LNCAP (cell line): ENCODE measurements at regions not wholly inside any gene's neighbourhood (a gene's known extent, or its start where the extent isn't known, plus 50 kb on each side); places are given as distances from the start of the nearest gene placed in this dataset.

Source experiments
- TF ChIP-seq, protein P1 (sequence below): fragments of 450-650 bp; IDR thresholded peaks from 2 replicates; pipeline ENCODE4 v1.5.1; 2017; ENCODE audit warnings: mild to moderate bottlenecking

DNA sequence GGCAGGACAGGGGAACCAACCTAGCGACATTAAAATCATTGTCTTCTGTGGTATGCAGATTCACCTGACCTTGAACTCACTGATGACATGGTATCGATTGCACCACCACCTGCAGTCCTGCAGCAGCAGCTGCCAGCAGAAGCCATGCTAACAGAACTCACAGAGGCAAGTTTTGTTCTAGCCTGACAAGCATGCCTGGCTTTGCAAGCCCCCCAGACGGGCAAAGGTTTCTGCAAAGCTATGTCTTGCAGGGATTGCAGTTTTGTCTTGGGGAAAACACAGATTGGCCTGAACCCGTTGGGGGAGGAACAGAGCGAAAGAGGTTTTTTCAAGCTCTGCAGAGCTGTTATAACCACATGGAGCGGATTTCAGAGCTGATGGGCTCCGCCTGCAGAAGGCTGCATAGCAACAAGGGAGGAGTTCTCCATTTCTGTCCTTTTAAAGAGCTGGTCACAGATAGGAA is 221.0 kb downstream of the HIPK3 start:
- TF ChIP-seq, protein P1, sequence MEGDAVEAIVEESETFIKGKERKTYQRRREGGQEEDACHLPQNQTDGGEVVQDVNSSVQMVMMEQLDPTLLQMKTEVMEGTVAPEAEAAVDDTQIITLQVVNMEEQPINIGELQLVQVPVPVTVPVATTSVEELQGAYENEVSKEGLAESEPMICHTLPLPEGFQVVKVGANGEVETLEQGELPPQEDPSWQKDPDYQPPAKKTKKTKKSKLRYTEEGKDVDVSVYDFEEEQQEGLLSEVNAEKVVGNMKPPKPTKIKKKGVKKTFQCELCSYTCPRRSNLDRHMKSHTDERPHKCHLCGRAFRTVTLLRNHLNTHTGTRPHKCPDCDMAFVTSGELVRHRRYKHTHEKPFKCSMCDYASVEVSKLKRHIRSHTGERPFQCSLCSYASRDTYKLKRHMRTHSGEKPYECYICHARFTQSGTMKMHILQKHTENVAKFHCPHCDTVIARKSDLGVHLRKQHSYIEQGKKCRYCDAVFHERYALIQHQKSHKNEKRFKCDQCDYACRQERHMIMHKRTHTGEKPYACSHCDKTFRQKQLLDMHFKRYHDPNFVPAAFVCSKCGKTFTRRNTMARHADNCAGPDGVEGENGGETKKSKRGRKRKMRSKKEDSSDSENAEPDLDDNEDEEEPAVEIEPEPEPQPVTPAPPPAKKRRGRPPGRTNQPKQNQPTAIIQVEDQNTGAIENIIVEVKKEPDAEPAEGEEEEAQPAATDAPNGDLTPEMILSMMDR: no peak

DNA sequence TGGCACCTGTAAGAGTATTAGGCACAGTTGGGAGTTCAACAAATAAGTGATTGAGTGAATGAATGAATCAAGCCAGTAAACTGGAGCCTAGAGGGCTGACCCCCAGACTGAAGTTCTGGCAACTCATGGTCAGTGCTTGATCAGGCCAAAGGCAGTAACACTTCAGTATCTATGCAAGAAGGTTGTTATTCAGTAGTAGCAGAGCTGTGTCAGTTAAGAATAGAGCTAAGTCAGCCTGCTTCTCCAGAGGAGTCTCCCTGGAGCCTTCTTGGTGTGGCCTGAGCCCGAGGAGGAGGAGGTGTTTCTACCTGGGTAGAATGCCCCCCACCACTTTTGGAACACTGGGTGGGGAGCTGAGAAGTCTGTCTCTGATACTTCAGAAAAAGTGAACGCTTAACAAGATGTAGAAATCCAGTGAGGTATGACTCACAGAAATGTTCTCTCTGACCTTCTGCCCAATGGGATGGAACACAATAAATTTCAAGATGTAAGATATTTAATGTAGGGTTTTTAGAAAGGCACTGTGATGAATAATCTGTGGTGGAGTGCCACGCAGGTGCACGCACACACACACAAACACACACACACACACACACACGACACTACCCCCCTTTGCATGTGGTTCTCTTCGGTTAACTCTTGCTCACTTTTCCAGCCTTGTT is 219.9 kb downstream of the HIPK3 start:
- TF ChIP-seq, protein P1: no peak

DNA sequence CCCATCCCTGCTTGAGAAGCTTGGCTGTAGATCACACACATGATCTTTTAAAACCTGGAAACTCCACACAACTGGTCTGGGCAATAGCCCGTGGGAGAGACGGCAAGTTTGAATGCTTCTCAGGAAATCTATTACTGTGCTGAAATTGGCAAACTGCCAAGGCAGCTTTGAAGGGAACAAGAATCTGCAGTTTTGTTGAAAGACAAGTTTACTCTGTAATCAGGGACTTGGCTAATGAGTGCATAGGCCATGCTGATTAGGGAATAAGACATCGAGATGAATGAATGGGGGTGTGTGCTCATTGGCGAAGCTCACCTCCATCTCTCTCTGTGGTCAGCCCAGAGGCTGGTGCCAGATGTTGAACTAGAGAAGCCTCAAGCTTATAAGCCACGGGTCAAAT is 218.8 kb downstream of the HIPK3 start:
- TF ChIP-seq, protein P1: no peak

DNA sequence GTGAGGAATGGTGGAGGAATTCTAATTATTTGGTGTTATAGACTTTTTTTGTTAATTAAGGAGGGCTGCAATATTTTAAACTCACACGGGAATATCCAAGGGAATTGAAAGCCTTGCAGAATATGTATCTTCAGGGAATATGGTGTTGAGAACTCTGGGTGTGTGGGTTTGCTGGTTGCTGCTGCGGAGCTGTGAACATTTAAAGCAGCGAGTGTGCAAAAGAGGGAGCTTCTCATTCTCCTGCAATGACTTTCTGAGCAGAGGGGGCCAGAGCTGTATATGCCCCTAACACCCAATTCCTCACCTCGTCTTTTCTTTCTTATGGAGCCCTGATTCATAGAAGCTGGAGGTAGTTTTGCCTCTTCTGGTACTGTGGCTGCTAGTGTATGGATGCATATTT is 217.7 kb downstream of the HIPK3 start:
- TF ChIP-seq, protein P1: no peak

DNA sequence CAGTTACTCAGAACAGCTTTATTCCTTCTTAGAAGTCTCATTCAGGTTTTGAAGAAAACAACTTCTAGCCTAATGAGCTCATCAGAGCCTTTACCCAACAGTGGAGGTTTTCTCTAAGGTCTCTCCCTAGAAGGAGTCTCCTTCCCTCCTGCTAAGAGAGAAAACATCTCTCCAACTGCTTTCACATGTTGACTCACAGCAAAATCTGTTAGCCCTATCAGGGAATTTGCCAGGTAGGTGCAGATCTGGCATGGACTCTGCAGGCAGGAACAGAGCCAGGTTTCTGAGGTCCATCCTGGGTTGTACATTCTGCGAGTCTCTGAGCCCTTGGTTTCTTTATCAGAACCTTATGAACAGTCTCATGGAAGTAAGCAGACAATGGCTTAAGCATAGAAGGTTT is 214.4 kb downstream of the HIPK3 start:
- TF ChIP-seq, protein P1: no peak

DNA sequence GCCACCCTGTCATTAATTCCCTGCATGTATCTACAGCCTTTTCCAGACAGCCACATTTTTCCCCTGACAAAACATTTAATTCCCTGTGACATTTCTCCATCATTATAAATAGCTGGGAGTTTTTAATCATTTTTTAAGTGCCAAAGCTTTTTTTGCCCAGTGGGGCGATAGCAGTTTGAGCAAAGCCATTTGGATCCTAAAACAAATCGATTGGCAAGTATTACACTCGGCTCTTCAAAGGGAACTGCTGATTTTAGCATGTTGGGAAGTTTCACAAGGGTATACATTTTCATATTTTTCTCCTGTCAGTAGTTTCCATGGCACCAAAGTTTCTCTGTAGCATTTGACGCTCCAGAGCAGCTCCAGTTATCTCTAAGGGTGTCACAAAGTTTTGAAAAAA is 210.8 kb downstream of the HIPK3 start:
- TF ChIP-seq, protein P1: no peak

DNA sequence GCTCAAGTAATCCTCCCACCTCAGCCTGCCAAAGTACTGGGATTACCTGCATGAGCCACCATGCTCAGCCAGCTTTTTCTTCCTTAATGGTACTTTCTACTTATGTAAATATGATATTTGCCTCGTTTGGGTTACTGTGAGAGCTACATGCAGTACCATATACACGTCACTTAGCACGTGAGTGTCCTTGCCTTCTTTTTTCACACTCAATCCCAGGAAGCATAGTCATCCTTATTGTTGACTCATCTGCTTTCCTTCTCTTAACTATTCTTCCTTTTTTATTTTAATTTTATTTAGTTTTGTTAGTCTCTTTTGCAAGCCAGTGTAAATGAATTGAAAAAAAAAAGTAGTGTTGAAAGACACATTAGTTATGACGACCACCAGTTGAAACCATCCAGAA is 205.9 kb downstream of the HIPK3 start:
- TF ChIP-seq, protein P1: no peak
